GM23338 (cell line): ENCODE measurements at regions not wholly inside any gene's neighbourhood (a gene's known extent, or its start where the extent isn't known, plus 50 kb on each side); places are given as distances from the start of the nearest gene placed in this dataset.

Source experiments
- ATAC-seq: fragments of 200-7000 bp; cut with Tn5 transposase; 3 replicates; pipeline ENCODE4 v1.9.1; 2020
- DNase-seq: peaks from one replicate; pipeline ENCODE4 v3.0.0-alpha.2; 2015; ENCODE audit warnings: low spot score
- H2AFZ ChIP-seq: fragments of 200-600 bp; sonication (generic); 2 replicates; pipeline ENCODE4 v1.8.0; 2016; ENCODE audit warnings: antibody characterized with exemption, mild to moderate bottlenecking, moderate library complexity
- H3F3A ChIP-seq: fragments of 200-600 bp; sonication (generic); replicated peaks from 2 replicates; pipeline ENCODE4 v1.8.0; 2017; ENCODE audit warnings: antibody characterized with exemption, mixed run types, low read depth
- H3K27ac ChIP-seq: fragments of 200-600 bp; sonication (generic); 2 replicates; pipeline ENCODE4 v1.6.1; 2016; ENCODE audit warnings: low read depth
- H3K27me3 ChIP-seq: fragments of 200-600 bp; sonication (generic); 2 replicates; pipeline ENCODE4 v1.8.0; 2016; ENCODE audit warnings: mild to moderate bottlenecking, mixed run types, moderate library complexity; ENCODE audit not compliant: insufficient read depth
- H3K36me3 ChIP-seq: fragments of 200-600 bp; sonication (generic); 2 replicates; pipeline ENCODE4 v1.8.0; 2016; ENCODE audit warnings: mild to moderate bottlenecking; ENCODE audit not compliant: insufficient read depth
- H3K4me1 ChIP-seq: fragments of 200-600 bp; sonication (generic); 2 replicates; pipeline ENCODE4 v1.8.0; 2016; ENCODE audit warnings: mild to moderate bottlenecking, moderate library complexity; ENCODE audit not compliant: insufficient read depth
- H3K4me2 ChIP-seq: fragments of 200-600 bp; sonication (generic); 2 replicates; pipeline ENCODE4 v1.7.1; 2017; ENCODE audit warnings: mixed run types
- H3K4me3 ChIP-seq: fragments of 200-600 bp; sonication (generic); 2 replicates; pipeline ENCODE4 v1.6.1; 2016; ENCODE audit warnings: mixed run types
- H3K79me2 ChIP-seq: fragments of 200-600 bp; sonication (generic); replicated peaks from 2 replicates; pipeline ENCODE4 v1.8.0; 2017; ENCODE audit warnings: mild to moderate bottlenecking; ENCODE audit not compliant: insufficient read depth
- H3K9me2 ChIP-seq: fragments of 200-600 bp; sonication (generic); 2 replicates; pipeline ENCODE4 v1.8.0; 2017; ENCODE audit not compliant: insufficient read depth
- H4K20me1 ChIP-seq: fragments of 200-600 bp; sonication (generic); replicated peaks from 2 replicates; pipeline ENCODE4 v1.8.0; 2017; ENCODE audit warnings: mild to moderate bottlenecking; ENCODE audit not compliant: insufficient read depth
- H3K27ac Mint-ChIP-seq: 2 replicates; pipeline ENCODE4 v1.8.0; 2020; ENCODE audit warnings: inconsistent platforms, mild to moderate bottlenecking, moderate library complexity, mixed read lengths
- H3K27me3 Mint-ChIP-seq: 3 replicates; pipeline ENCODE4 v1.8.0; 2022; ENCODE audit warnings: low read depth, mild to moderate bottlenecking, moderate library complexity, mixed read lengths, inconsistent platforms; ENCODE audit not compliant: insufficient read depth, poor library complexity
- H3K36me3 Mint-ChIP-seq: 3 replicates; pipeline ENCODE4 v1.8.0; 2021; ENCODE audit warnings: low read depth, mild to moderate bottlenecking, inconsistent platforms, moderate library complexity, mixed read lengths
- H3K4me1 Mint-ChIP-seq: 3 replicates; pipeline ENCODE4 v1.8.0; 2020; ENCODE audit warnings: mild to moderate bottlenecking, inconsistent platforms, mixed read lengths
- H3K4me3 Mint-ChIP-seq: 3 replicates; pipeline ENCODE4 v1.8.0; 2021; ENCODE audit warnings: moderate library complexity, mild to moderate bottlenecking, inconsistent platforms, mixed read lengths
- H3K9me3 Mint-ChIP-seq: 3 replicates; pipeline ENCODE4 v1.8.0; 2020; ENCODE audit warnings: moderate library complexity, mild to moderate bottlenecking, inconsistent platforms, mixed read lengths
- CREB1 ChIP-seq: fragments of 250-450 bp; sonication (Bioruptor Pico); IDR thresholded peaks from 2 replicates; pipeline ENCODE4 v1.5.0; 2020; ENCODE audit warnings: low read depth, mild to moderate bottlenecking, moderate library complexity
- CTCF ChIP-seq, 2 experiments: fragments of 200-600 bp in 1 of 2; sonication (generic) in 1 of 2; conservative IDR thresholded peaks; 2 replicates each; pipeline versions ENCODE4 v1.5.1 to v1.6.1; 2016 to 2017; ENCODE audit warnings: antibody characterized with exemption in 2 of 2, low read depth in 2 of 2, mild to moderate bottlenecking in 2 of 2, moderate library complexity in 1 of 2
- EZH2 ChIP-seq: fragments of 200-600 bp; sonication (generic); IDR thresholded peaks from one replicate; pipeline ENCODE4 v1.8.0; 2017; ENCODE audit warnings: antibody characterized with exemption, mild to moderate bottlenecking, low read depth; ENCODE audit not compliant: unreplicated experiment
- EZH2phosphoT487 ChIP-seq: fragments of 200-600 bp; sonication (generic); IDR thresholded peaks from one replicate; pipeline ENCODE4 v1.8.1; 2018; ENCODE audit warnings: antibody characterized with exemption; ENCODE audit not compliant: unreplicated experiment
- JUNB ChIP-seq: IDR thresholded peaks from one replicate; pipeline ENCODE4 v1.6.1; 2016; ENCODE audit warnings: antibody characterized with exemption; ENCODE audit not compliant: unreplicated experiment
- NANOG ChIP-seq: IDR thresholded peaks from 2 replicates; pipeline ENCODE4 v1.6.1; 2016; ENCODE audit warnings: antibody characterized with exemption, borderline replicate concordance
- POLR2AphosphoS5 ChIP-seq: IDR thresholded peaks from 2 replicates; pipeline ENCODE4 v1.6.1; 2016; ENCODE audit warnings: antibody characterized with exemption, low read depth
- STAT1 ChIP-seq: IDR thresholded peaks from one replicate; pipeline ENCODE4 v1.6.1; 2016; ENCODE audit warnings: antibody characterized with exemption; ENCODE audit not compliant: unreplicated experiment
- ZNF114 ChIP-seq: fragments of 250-450 bp; sonication (Bioruptor Pico); IDR thresholded peaks from 2 replicates; pipeline ENCODE4 v1.5.0; 2020; ENCODE audit warnings: mild to moderate bottlenecking, moderate library complexity
- ZNF331 ChIP-seq: fragments of 250-450 bp; sonication (Bioruptor Pico); IDR thresholded peaks from 2 replicates; pipeline ENCODE4 v1.5.0; 2020; ENCODE audit warnings: low read depth, mild to moderate bottlenecking, moderate library complexity
- TF ChIP-seq, protein P1 (sequence below): fragments of 250-450 bp; sonication (Bioruptor Pico); IDR thresholded peaks from 2 replicates; pipeline ENCODE4 v1.5.0; 2020; ENCODE audit warnings: mild to moderate bottlenecking, moderate library complexity
- TF ChIP-seq, protein P2 (sequence below): IDR thresholded peaks from one replicate; pipeline ENCODE4 v1.6.1; 2018; ENCODE audit warnings: antibody characterized with exemption; ENCODE audit not compliant: unreplicated experiment

DNA sequence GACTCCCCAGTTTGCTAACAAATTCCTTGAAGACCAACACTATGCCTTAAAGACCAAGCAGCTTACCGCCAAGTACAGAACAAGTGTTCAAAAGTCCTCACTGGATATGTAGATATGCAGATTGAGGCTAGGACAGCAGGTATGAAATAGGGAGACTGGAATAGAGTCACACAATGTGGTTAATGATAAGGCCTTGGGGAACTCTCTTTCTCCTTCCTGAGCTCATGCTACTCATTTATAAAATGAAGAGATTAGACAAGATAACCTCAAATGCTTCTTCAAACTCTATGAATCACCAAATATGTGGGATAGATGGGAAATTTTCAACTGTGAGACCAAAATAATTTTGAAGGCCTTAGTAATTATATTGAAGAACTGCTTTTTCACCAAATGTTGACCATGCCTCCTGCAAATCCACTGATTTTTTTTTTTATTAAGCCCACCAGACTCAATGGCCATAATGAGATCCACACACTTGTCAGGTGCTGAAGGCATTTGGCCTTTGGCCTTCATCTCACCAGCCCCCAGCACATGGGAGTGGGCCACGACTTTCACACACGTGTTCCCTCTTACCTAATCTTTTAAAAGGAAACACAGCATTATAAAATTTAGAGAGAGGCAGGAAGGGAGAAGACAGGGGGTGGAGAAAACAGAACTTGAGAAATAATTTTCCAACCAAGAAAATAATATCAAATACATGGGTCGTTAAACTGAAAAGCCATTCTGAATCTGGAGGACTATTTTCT, 181.5 kb downstream of the EN1 start:
- Histone ChIP-seq H2AFZ (no peak overlapping the region), H3K4me3 (no peak overlapping the region), H3K9me2 (peaks cover 3% of the 10 kb centered on the region; the same call in 1 of the 2 replicates), H3K27ac (no peak overlapping the region), H3K4me2 (no peak overlapping the region), H3K27me3 (no peaks in the 10 kb centered on the region), H3K36me3 (no peaks in the 10 kb centered on the region), H3F3A (no peaks in the 10 kb centered on the region), H3K79me2 (no peaks in the 10 kb centered on the region), H4K20me1 (no peaks in the 10 kb centered on the region), H3K4me1 (no peaks in the 10 kb centered on the region)
- Mint-ChIP-seq H3K36me3 (no peaks in the 10 kb centered on the region), H3K27ac (no peak overlapping the region), H3K9me3 (no peaks in the 10 kb centered on the region), H3K4me3 (no peak overlapping the region), H3K4me1 (peaks cover 7% of the 10 kb centered on the region; the same call in 2 of the 3 replicates), H3K27me3 (peaks cover 2% of the 10 kb centered on the region)
- ATAC-seq (no peak), DNase-seq (no peak)
- TF ChIP-seq NANOG (no peak), JUNB (no peak), CTCF (conservative IDR thresholded peaks at IDR 0.05; ENCODE audit: low read depth in 2 of 2) (no peak), ZNF114 (CRISPR knock-in tag) (no peak), EZH2 (no peak), CREB1 (CRISPR knock-in tag) (no peak), ZNF331 (CRISPR knock-in tag) (no peak), POLR2AphosphoS5 (no peak), STAT1 (no peak), EZH2phosphoT487 (no peak)
- TF ChIP-seq, protein P1, sequence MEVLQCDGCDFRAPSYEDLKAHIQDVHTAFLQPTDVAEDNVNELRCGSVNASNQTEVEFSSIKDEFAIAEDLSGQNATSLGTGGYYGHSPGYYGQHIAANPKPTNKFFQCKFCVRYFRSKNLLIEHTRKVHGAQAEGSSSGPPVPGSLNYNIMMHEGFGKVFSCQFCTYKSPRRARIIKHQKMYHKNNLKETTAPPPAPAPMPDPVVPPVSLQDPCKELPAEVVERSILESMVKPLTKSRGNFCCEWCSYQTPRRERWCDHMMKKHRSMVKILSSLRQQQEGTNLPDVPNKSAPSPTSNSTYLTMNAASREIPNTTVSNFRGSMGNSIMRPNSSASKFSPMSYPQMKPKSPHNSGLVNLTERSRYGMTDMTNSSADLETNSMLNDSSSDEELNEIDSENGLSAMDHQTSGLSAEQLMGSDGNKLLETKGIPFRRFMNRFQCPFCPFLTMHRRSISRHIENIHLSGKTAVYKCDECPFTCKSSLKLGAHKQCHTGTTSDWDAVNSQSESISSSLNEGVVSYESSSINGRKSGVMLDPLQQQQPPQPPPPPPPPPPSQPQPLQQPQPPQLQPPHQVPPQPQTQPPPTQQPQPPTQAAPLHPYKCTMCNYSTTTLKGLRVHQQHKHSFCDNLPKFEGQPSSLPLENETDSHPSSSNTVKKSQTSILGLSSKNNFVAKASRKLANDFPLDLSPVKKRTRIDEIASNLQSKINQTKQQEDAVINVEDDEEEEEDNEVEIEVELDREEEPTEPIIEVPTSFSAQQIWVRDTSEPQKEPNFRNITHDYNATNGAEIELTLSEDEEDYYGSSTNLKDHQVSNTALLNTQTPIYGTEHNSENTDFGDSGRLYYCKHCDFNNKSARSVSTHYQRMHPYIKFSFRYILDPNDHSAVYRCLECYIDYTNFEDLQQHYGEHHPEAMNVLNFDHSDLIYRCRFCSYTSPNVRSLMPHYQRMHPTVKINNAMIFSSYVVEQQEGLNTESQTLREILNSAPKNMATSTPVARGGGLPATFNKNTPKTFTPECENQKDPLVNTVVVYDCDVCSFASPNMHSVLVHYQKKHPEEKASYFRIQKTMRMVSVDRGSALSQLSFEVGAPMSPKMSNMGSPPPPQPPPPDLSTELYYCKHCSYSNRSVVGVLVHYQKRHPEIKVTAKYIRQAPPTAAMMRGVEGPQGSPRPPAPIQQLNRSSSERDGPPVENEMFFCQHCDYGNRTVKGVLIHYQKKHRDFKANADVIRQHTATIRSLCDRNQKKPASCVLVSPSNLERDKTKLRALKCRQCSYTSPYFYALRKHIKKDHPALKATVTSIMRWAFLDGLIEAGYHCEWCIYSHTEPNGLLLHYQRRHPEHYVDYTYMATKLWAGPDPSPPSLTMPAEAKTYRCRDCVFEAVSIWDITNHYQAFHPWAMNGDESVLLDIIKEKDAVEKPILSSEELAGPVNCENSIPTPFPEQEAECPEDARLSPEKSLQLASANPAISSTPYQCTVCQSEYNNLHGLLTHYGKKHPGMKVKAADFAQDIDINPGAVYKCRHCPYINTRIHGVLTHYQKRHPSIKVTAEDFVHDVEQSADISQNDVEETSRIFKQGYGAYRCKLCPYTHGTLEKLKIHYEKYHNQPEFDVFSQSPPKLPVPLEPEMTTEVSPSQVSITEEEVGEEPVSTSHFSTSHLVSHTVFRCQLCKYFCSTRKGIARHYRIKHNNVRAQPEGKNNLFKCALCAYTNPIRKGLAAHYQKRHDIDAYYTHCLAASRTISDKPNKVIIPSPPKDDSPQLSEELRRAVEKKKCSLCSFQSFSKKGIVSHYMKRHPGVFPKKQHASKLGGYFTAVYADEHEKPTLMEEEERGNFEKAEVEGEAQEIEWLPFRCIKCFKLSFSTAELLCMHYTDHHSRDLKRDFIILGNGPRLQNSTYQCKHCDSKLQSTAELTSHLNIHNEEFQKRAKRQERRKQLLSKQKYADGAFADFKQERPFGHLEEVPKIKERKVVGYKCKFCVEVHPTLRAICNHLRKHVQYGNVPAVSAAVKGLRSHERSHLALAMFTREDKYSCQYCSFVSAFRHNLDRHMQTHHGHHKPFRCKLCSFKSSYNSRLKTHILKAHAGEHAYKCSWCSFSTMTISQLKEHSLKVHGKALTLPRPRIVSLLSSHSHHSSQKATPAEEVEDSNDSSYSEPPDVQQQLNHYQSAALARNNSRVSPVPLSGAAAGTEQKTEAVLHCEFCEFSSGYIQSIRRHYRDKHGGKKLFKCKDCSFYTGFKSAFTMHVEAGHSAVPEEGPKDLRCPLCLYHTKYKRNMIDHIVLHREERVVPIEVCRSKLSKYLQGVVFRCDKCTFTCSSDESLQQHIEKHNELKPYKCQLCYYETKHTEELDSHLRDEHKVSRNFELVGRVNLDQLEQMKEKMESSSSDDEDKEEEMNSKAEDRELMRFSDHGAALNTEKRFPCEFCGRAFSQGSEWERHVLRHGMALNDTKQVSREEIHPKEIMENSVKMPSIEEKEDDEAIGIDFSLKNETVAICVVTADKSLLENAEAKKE (CRISPR knock-in tag) = no peak
- TF ChIP-seq, protein P2, sequence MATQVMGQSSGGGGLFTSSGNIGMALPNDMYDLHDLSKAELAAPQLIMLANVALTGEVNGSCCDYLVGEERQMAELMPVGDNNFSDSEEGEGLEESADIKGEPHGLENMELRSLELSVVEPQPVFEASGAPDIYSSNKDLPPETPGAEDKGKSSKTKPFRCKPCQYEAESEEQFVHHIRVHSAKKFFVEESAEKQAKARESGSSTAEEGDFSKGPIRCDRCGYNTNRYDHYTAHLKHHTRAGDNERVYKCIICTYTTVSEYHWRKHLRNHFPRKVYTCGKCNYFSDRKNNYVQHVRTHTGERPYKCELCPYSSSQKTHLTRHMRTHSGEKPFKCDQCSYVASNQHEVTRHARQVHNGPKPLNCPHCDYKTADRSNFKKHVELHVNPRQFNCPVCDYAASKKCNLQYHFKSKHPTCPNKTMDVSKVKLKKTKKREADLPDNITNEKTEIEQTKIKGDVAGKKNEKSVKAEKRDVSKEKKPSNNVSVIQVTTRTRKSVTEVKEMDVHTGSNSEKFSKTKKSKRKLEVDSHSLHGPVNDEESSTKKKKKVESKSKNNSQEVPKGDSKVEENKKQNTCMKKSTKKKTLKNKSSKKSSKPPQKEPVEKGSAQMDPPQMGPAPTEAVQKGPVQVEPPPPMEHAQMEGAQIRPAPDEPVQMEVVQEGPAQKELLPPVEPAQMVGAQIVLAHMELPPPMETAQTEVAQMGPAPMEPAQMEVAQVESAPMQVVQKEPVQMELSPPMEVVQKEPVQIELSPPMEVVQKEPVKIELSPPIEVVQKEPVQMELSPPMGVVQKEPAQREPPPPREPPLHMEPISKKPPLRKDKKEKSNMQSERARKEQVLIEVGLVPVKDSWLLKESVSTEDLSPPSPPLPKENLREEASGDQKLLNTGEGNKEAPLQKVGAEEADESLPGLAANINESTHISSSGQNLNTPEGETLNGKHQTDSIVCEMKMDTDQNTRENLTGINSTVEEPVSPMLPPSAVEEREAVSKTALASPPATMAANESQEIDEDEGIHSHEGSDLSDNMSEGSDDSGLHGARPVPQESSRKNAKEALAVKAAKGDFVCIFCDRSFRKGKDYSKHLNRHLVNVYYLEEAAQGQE = no peak
